ENCODE measurements at regions not wholly inside any gene's neighbourhood (a gene's known extent, or its start where the extent isn't known, plus 50 kb on each side); places are given as distances from the start of the nearest gene placed in this dataset.
"Not testable (repeated sequence)": the region's sequence is repeated elsewhere in the genome, so short reads cannot be mapped to it uniquely, and the experiment has no call there.

- DNase-seq: no peak
Observed at GRCh38 chr6:98352348-98352747, 482.0 kb upstream of the POU3F2 start.

GRCh38 chr6:98358173-98358572 lies 476.2 kb upstream of the POU3F2 start:
- no peak for DNase-seq

- DNase-seq: no peak
Observed at GRCh38 chr6:98366371-98366770, 468.0 kb upstream of the POU3F2 start.

GRCh38 chr6:98380589-98380988 lies 453.8 kb upstream of the POU3F2 start:
- DNase-seq: no peak

- DNase-seq: no peak
Observed at GRCh38 chr6:98382246-98382645, 452.1 kb upstream of the POU3F2 start.

- no peak for DNase-seq
Observed at GRCh38 chr6:98384334-98384733, 450.0 kb upstream of the POU3F2 start.

- no peak for DNase-seq
Observed at GRCh38 chr6:98384801-98385200, 449.6 kb upstream of the POU3F2 start.

GRCh38 chr6:98395610-98396166 lies 438.7 kb upstream of the POU3F2 start:
- no peak for DNase-seq

- no peak for DNase-seq
Observed at GRCh38 chr6:98416027-98416426, 418.3 kb upstream of the POU3F2 start.

GRCh38 chr6:98416497-98417158 lies 417.7 kb upstream of the POU3F2 start:
- not testable (repeated sequence) for DNase-seq

- no peak for DNase-seq
Observed at GRCh38 chr6:98433325-98434056, 400.9 kb upstream of the POU3F2 start.

- no peak for DNase-seq
Observed at GRCh38 chr6:98443633-98444032, 390.7 kb upstream of the POU3F2 start.

GRCh38 chr6:98452685-98453084 lies 381.7 kb upstream of the POU3F2 start:
- no peak for DNase-seq

GRCh38 chr6:98454809-98455322 lies 379.5 kb upstream of the POU3F2 start:
- DNase-seq: no peak

GRCh38 chr6:98458708-98459107 lies 375.7 kb upstream of the POU3F2 start:
- no peak for DNase-seq

GRCh38 chr6:98463038-98464000 lies 371.1 kb upstream of the POU3F2 start:
- DNase-seq: no peak

- no peak for DNase-seq
Observed at GRCh38 chr6:98467091-98467490, 367.3 kb upstream of the POU3F2 start.

- DNase-seq: no peak
Observed at GRCh38 chr6:98467902-98468301, 366.5 kb upstream of the POU3F2 start.

GRCh38 chr6:98469141-98469540 lies 365.2 kb upstream of the POU3F2 start:
- no peak for DNase-seq

- DNase-seq: no peak
Observed at GRCh38 chr6:98470821-98471220, 363.6 kb upstream of the POU3F2 start.

- DNase-seq: no peak
Observed at GRCh38 chr6:98471444-98471843, 362.9 kb upstream of the POU3F2 start.

- no peak for DNase-seq
Observed at GRCh38 chr6:98477231-98477630, 357.1 kb upstream of the POU3F2 start.

GRCh38 chr6:98484696-98485095 lies 349.7 kb upstream of the POU3F2 start:
- no peak for DNase-seq

All from CD4-positive, alpha-beta T cell treated with Interferon gamma for 1 hour (primary cell).